MCF 10A (cell line): ENCODE measurements at regions not wholly inside any gene's neighbourhood (a gene's known extent, or its start where the extent isn't known, plus 50 kb on each side); places are given as distances from the start of the nearest gene placed in this dataset.

ENCODE experiments used
- BruUV-seq: library from RNA; stranded (reverse); fragments of 400-500 nt; replicated peaks from 2 replicates; lab custom pipeline; 2021; lab: Mats Ljungman, UMichigan
- CTCF ChIA-PET: fragments of 300-600 bp; sonication (Branson Sonifier 250); formaldehyde crosslinking; extraction: SDS; loops from one replicate; lab custom pipeline; 2021; ENCODE audit warnings: antibody characterized with exemption, inconsistent platforms; lab: Yijun Ruan, JAX
- POLR2A ChIA-PET: fragments of 300-600, 350-650 bp; sonication (Branson Sonifier 250); formaldehyde crosslinking; extraction: SDS; loops from one replicate; lab custom pipeline; 2020; ENCODE audit warnings: antibody characterized with exemption, inconsistent platforms; lab: Yijun Ruan, JAX
- DNase-seq: peaks from one replicate; pipeline ENCODE4 v3.0.0-alpha.2; 2018; ENCODE audit not compliant: unreplicated experiment
- H3K27ac Mint-ChIP-seq: one replicate; pipeline ENCODE4 v1.8.0; 2022; ENCODE audit warnings: mild to moderate bottlenecking, low read depth, mixed read lengths; ENCODE audit not compliant: unreplicated experiment
- H3K27me3 Mint-ChIP-seq: one replicate; pipeline ENCODE4 v1.8.0; 2022; ENCODE audit warnings: mixed read lengths; ENCODE audit not compliant: insufficient read depth, unreplicated experiment
- H3K36me3 Mint-ChIP-seq: one replicate; pipeline ENCODE4 v1.8.0; 2022; ENCODE audit warnings: mild to moderate bottlenecking, moderate library complexity, mixed read lengths; ENCODE audit not compliant: insufficient read depth, unreplicated experiment
- H3K4me1 Mint-ChIP-seq: one replicate; pipeline ENCODE4 v1.8.0; 2022; ENCODE audit warnings: mixed read lengths; ENCODE audit not compliant: insufficient read depth, unreplicated experiment
- H3K4me3 Mint-ChIP-seq: one replicate; pipeline ENCODE4 v1.8.0; 2022; ENCODE audit warnings: mild to moderate bottlenecking, moderate library complexity, mixed read lengths; ENCODE audit not compliant: unreplicated experiment
- H3K9me3 Mint-ChIP-seq: one replicate; pipeline ENCODE4 v1.8.0; 2022; ENCODE audit warnings: mixed read lengths; ENCODE audit not compliant: unreplicated experiment
- CTCF ChIP-seq: fragments of 200-600 bp; IDR thresholded peaks from one replicate; pipeline ENCODE4 v1.8.0; 2022; ENCODE audit warnings: antibody characterized with exemption, mild to moderate bottlenecking; ENCODE audit not compliant: unreplicated experiment
- intact Hi-C: fragments of 100-400 bp; cut with micrococcal nuclease; formaldehyde crosslinking; loops from 2 replicates; pipeline ENCODE4 v1.14.1; 2022

- Mint-ChIP-seq H3K4me1 (no peaks in the 10 kb centered on the region), H3K9me3 (no peaks in the 10 kb centered on the region), H3K4me3 (no peak overlapping the region), H3K36me3 (no peaks in the 10 kb centered on the region), H3K27me3 (no peaks in the 10 kb centered on the region), H3K27ac (no peak overlapping the region)
- BruUV-seq: no TSS peak
- no peak for DNase-seq
- TF ChIP-seq CTCF: no peak
- ChIA-PET POLR2A (no interaction called here), CTCF (no interaction called here)
- intact Hi-C loops: no loop called here
These were observed 603.4 kb upstream of the GBE1 start for GRCh38 chr3:82364827-82365226.

GRCh38 chr3:82363131-82363530, 601.7 kb upstream of the GBE1 start:
- CTCF ChIA-PET: no interaction called here
- no peak overlapping the region for H3K27ac Mint-ChIP-seq
- TF ChIP-seq CTCF: no peak
- DNase-seq: no peak
- H3K36me3 Mint-ChIP-seq: no peaks in the 10 kb centered on the region
- no peaks in the 10 kb centered on the region for H3K9me3 Mint-ChIP-seq
- H3K4me1 Mint-ChIP-seq: no peaks in the 10 kb centered on the region
- no peaks in the 10 kb centered on the region for H3K27me3 Mint-ChIP-seq
- POLR2A ChIA-PET: no interaction called here
- intact Hi-C loops: no loop called here
- BruUV-seq: no TSS peak
- H3K4me3 Mint-ChIP-seq: no peak overlapping the region

- Mint-ChIP-seq H3K27me3 (no peaks in the 10 kb centered on the region), H3K9me3 (peaks cover 8% of the 10 kb centered on the region), H3K27ac (no peak overlapping the region), H3K4me1 (no peaks in the 10 kb centered on the region), H3K36me3 (no peaks in the 10 kb centered on the region), H3K4me3 (no peak overlapping the region)
- DNase-seq: no peak
- intact Hi-C loops: no loop called here
- no TSS peak for BruUV-seq
- ChIA-PET POLR2A (no interaction called here), CTCF (no interaction called here)
- no peak for TF ChIP-seq CTCF
These were observed 593.8 kb upstream of the GBE1 start for GRCh38 chr3:82355228-82355627.

- H3K27ac Mint-ChIP-seq: no peak overlapping the region
- intact Hi-C loops: no loop called here
- no peak overlapping the region for H3K4me3 Mint-ChIP-seq
- no peaks in the 10 kb centered on the region for H3K36me3 Mint-ChIP-seq
- ChIA-PET CTCF (interaction anchor here (0.5 to 0.7 kb wide), 2 partner anchors 197 to 315 kb away, joined by 3 read pairs; no protein-coding TSS in a partner anchor), POLR2A (no interaction called here)
- DNase-seq: no peak
- peaks cover 8% of the 10 kb centered on the region for H3K9me3 Mint-ChIP-seq
- H3K4me1 Mint-ChIP-seq: no peaks in the 10 kb centered on the region
- no TSS peak for BruUV-seq
- no peaks in the 10 kb centered on the region for H3K27me3 Mint-ChIP-seq
- no peak for TF ChIP-seq CTCF
These were observed 592.8 kb upstream of the GBE1 start for GRCh38 chr3:82354228-82354627.
